Mucosa of rectum (tissue), 2 donors: ENCODE measurements at regions not wholly inside any gene's neighbourhood (a gene's known extent, or its start where the extent isn't known, plus 50 kb on each side); places are given as distances from the start of the nearest gene placed in this dataset.

Source experiments
- H3K27ac ChIP-seq, 2 donors: one replicate each; pipeline ENCODE4 v1.7.0; 2013; ENCODE audit warnings: inconsistent platforms in 2 of 2, low read depth in 2 of 2, low read length in 2 of 2
- H3K27me3 ChIP-seq, 2 donors: one replicate each; pipeline ENCODE4 v1.7.0; 2013; ENCODE audit warnings: low read length in 2 of 2; ENCODE audit not compliant: control insufficient read depth in 2 of 2, insufficient read depth in 2 of 2
- H3K36me3 ChIP-seq, 2 donors: one replicate each; pipeline ENCODE4 v1.7.0; 2013; ENCODE audit warnings: low read length in 2 of 2; ENCODE audit not compliant: control insufficient read depth in 2 of 2, insufficient read depth in 2 of 2
- H3K4me1 ChIP-seq, 2 donors: one replicate each; pipeline ENCODE4 v1.7.0; 2013; ENCODE audit warnings: low read length in 2 of 2, mild to moderate bottlenecking in 1 of 2; ENCODE audit not compliant: control insufficient read depth in 2 of 2, insufficient read depth in 2 of 2
- H3K4me3 ChIP-seq, 2 donors: one replicate each; pipeline ENCODE4 v1.7.0; 2013; ENCODE audit warnings: low read length in 2 of 2
- H3K9ac ChIP-seq, 2 donors: one replicate each; pipeline ENCODE4 v1.7.0; 2013; ENCODE audit warnings: low read length in 2 of 2, low read depth in 1 of 2, mild to moderate bottlenecking in 1 of 2
- H3K9me3 ChIP-seq, 2 donors: one replicate each; pipeline ENCODE4 v1.7.0; 2013; ENCODE audit warnings: low read length in 2 of 2; ENCODE audit not compliant: control insufficient read depth in 2 of 2
- donor health status: healthy.
- donor health status: Normal muscosa, but diverticular disease.

GRCh38 chr1:90394247-90394646, 322.9 kb downstream of the BARHL2 start:
- H3K27ac ChIP-seq, result no peak overlapping the region
- no peaks in the 10 kb centered on the region for H3K4me1 ChIP-seq
- H3K4me3 ChIP-seq, result no peak overlapping the region
- no peaks in the 10 kb centered on the region for H3K9me3 ChIP-seq
- H3K36me3 ChIP-seq, result no peaks in the 10 kb centered on the region
- no peak overlapping the region for H3K9ac ChIP-seq
- H3K27me3 ChIP-seq, result no peaks in the 10 kb centered on the region

GRCh38 chr1:90393025-90393424, 324.1 kb downstream of the BARHL2 start:
- Histone ChIP-seq H3K4me1 (no peaks in the 10 kb centered on the region), H3K36me3 (no peaks in the 10 kb centered on the region), H3K9me3 (no peaks in the 10 kb centered on the region), H3K27ac (no peak overlapping the region), H3K9ac (no peak overlapping the region), H3K4me3 (no peak overlapping the region), H3K27me3 (no peaks in the 10 kb centered on the region)

GRCh38 chr1:90391126-90391525, 326.0 kb downstream of the BARHL2 start:
- H3K4me3 ChIP-seq, result no peak overlapping the region

GRCh38 chr1:90387805-90388204, 329.3 kb downstream of the BARHL2 start:
- H3K9ac ChIP-seq, result no peak overlapping the region
- H3K27me3 ChIP-seq, result no peaks in the 10 kb centered on the region
- no peaks in the 10 kb centered on the region for H3K9me3 ChIP-seq

More at GRCh38 chr1:90391126-90391525, 326.0 kb downstream of the BARHL2 start:
- no peak overlapping the region for H3K27ac ChIP-seq
- H3K36me3 ChIP-seq, result no peaks in the 10 kb centered on the region
- H3K27me3 ChIP-seq, result no peaks in the 10 kb centered on the region
- no peaks in the 10 kb centered on the region for H3K9me3 ChIP-seq
- H3K9ac ChIP-seq, result no peak overlapping the region
- no peaks in the 10 kb centered on the region for H3K4me1 ChIP-seq

GRCh38 chr1:90386899-90387720, 330.0 kb downstream of the BARHL2 start:
- Histone ChIP-seq H3K4me1 (no peaks in the 10 kb centered on the region), H3K4me3 (no peak overlapping the region), H3K36me3 (no peaks in the 10 kb centered on the region), H3K9ac (no peak overlapping the region), H3K27me3 (no peaks in the 10 kb centered on the region), H3K9me3 (no peaks in the 10 kb centered on the region), H3K27ac (no peak overlapping the region)

More at GRCh38 chr1:90387805-90388204, 329.3 kb downstream of the BARHL2 start:
- H3K27ac ChIP-seq, result no peak overlapping the region
- H3K4me1 ChIP-seq, result no peaks in the 10 kb centered on the region
- H3K4me3 ChIP-seq, result no peak overlapping the region
- H3K36me3 ChIP-seq, result no peaks in the 10 kb centered on the region

GRCh38 chr1:90384193-90384592, 332.9 kb downstream of the BARHL2 start:
- Histone ChIP-seq H3K9me3 (no peaks in the 10 kb centered on the region), H3K4me1 (no peaks in the 10 kb centered on the region), H3K36me3 (no peaks in the 10 kb centered on the region), H3K4me3 (no peak overlapping the region), H3K9ac (no peak overlapping the region), H3K27ac (no peak overlapping the region), H3K27me3 (no peaks in the 10 kb centered on the region)

- Histone ChIP-seq H3K4me1 (no peaks in the 10 kb centered on the region), H3K36me3 (no peaks in the 10 kb centered on the region), H3K9me3 (no peaks in the 10 kb centered on the region), H3K27ac (no peak overlapping the region), H3K9ac (no peak overlapping the region), H3K4me3 (no peak overlapping the region), H3K27me3 (no peaks in the 10 kb centered on the region)
Measured at GRCh38 chr1:90382161-90382560, 334.9 kb downstream of the BARHL2 start.

GRCh38 chr1:90381598-90381997, 335.5 kb downstream of the BARHL2 start:
- Histone ChIP-seq H3K9me3 (no peaks in the 10 kb centered on the region), H3K9ac (no peak overlapping the region), H3K4me3 (no peak overlapping the region), H3K36me3 (no peaks in the 10 kb centered on the region), H3K27me3 (no peaks in the 10 kb centered on the region), H3K27ac (no peak overlapping the region), H3K4me1 (no peaks in the 10 kb centered on the region)

GRCh38 chr1:90371448-90371813, 345.7 kb downstream of the BARHL2 start:
- Histone ChIP-seq H3K4me1 (no peaks in the 10 kb centered on the region), H3K4me3 (no peak overlapping the region), H3K36me3 (no peaks in the 10 kb centered on the region), H3K27ac (no peak overlapping the region), H3K27me3 (no peaks in the 10 kb centered on the region), H3K9ac (no peak overlapping the region), H3K9me3 (no peaks in the 10 kb centered on the region)

- Histone ChIP-seq H3K27me3 (no peaks in the 10 kb centered on the region), H3K36me3 (no peaks in the 10 kb centered on the region), H3K9me3 (no peaks in the 10 kb centered on the region), H3K4me3 (no peak overlapping the region), H3K9ac (no peak overlapping the region), H3K4me1 (no peaks in the 10 kb centered on the region), H3K27ac (no peak overlapping the region)
Measured at GRCh38 chr1:90370686-90371447, 346.2 kb downstream of the BARHL2 start.
